Nephron progenitor cell (in vitro differentiated cells): ENCODE measurements at regions not wholly inside any gene's neighbourhood (a gene's known extent, or its start where the extent isn't known, plus 50 kb on each side); places are given as distances from the start of the nearest gene placed in this dataset.

Experiments
- DNase-seq: peaks from one replicate; pipeline ENCODE4 v3.0.0; 2021
- H3K27ac Mint-ChIP-seq: 2 replicates; pipeline ENCODE4 v1.8.0; 2021; ENCODE audit warnings: mild to moderate bottlenecking, moderate library complexity, mixed read lengths
- H3K27me3 Mint-ChIP-seq: 2 replicates; pipeline ENCODE4 v1.8.0; 2021; ENCODE audit warnings: mild to moderate bottlenecking, low read depth, mixed read lengths; ENCODE audit not compliant: poor library complexity
- H3K36me3 Mint-ChIP-seq: 2 replicates; pipeline ENCODE4 v1.8.0; 2021; ENCODE audit warnings: low read depth, mixed read lengths
- H3K4me1 Mint-ChIP-seq: 2 replicates; pipeline ENCODE4 v1.8.0; 2021; ENCODE audit warnings: mixed read lengths
- H3K4me3 Mint-ChIP-seq: 2 replicates; pipeline ENCODE4 v1.8.0; 2021; ENCODE audit warnings: mild to moderate bottlenecking, moderate library complexity, mixed read lengths
- H3K9me3 Mint-ChIP-seq: 2 replicates; pipeline ENCODE4 v1.8.0; 2021; ENCODE audit warnings: mild to moderate bottlenecking, moderate library complexity, mixed read lengths
- TF ChIP-seq, protein P1 (sequence below): fragments of 200-600 bp; sonication (generic); IDR thresholded peaks from 2 replicates; pipeline ENCODE4 v1.5.0; 2021; ENCODE audit warnings: antibody characterized with exemption

DNA sequence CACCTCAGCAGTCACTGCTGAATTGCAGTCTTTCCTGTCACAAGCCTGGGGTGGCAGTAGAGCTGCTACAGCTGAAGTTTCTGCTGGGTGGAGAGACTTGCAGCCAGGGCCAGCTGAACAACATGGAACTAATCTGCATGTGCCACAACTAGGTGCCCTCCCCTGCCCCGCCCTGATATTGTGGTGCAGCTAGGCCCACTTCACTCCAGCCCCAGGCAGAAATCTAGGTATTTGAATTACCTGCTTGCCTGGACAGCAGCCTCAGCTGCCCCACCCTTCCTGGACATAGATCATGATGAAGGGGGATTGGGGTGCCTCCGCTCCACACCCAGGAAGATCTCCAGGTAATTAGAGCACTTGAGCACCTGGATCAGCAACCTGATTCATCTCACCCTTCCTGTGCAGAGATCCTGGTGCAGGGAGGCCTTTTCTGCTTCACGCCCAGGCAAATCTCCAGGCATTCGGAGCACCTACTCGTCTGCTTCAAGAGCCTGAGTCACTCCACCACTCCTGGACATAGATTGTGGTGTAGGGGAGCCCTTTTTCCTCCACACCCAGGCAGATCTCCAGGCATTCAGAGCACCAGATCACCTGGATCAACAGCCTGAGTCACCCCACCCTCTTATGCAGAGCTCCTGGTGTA lies 477.0 kb downstream of the SOX5 start:
- H3K9me3 Mint-ChIP-seq, result peaks cover 22% of the 10 kb centered on the region
- TF ChIP-seq, protein P1, sequence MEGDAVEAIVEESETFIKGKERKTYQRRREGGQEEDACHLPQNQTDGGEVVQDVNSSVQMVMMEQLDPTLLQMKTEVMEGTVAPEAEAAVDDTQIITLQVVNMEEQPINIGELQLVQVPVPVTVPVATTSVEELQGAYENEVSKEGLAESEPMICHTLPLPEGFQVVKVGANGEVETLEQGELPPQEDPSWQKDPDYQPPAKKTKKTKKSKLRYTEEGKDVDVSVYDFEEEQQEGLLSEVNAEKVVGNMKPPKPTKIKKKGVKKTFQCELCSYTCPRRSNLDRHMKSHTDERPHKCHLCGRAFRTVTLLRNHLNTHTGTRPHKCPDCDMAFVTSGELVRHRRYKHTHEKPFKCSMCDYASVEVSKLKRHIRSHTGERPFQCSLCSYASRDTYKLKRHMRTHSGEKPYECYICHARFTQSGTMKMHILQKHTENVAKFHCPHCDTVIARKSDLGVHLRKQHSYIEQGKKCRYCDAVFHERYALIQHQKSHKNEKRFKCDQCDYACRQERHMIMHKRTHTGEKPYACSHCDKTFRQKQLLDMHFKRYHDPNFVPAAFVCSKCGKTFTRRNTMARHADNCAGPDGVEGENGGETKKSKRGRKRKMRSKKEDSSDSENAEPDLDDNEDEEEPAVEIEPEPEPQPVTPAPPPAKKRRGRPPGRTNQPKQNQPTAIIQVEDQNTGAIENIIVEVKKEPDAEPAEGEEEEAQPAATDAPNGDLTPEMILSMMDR, result no peak

DNA sequence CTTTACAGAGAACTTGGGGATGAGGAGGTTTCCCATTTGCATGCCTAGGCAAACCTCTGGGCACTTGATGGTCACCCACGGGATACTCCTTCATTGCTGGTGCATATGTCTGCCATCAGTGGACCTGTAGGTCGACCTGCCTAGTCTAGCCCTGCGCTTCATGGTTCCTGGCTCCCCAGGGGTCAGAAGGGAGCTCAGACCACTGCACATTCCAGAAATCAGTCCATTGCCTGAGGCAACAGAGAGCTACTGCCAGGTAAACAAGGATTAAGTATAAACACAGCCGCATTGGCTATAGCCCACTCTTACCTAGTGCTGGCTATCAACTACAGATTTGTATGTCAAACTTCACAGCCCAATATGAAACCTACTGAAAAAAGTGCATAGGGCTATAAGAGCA lies 476.4 kb downstream of the SOX5 start:
- Mint-ChIP-seq H3K27me3 (no peaks in the 10 kb centered on the region), H3K9me3 (peaks cover 22% of the 10 kb centered on the region), H3K27ac (no peak overlapping the region), H3K4me1 (no peaks in the 10 kb centered on the region), H3K36me3 (no peaks in the 10 kb centered on the region), H3K4me3 (no peak overlapping the region)
- TF ChIP-seq, protein P1, result no peak
- DNase-seq, result no peak

More for the DNA sequence above, 477.0 kb downstream of the SOX5 start:
- Mint-ChIP-seq H3K27me3 (no peaks in the 10 kb centered on the region), H3K27ac (no peak overlapping the region), H3K4me1 (no peaks in the 10 kb centered on the region), H3K36me3 (no peaks in the 10 kb centered on the region), H3K4me3 (no peak overlapping the region)
- DNase-seq, result no peak

DNA sequence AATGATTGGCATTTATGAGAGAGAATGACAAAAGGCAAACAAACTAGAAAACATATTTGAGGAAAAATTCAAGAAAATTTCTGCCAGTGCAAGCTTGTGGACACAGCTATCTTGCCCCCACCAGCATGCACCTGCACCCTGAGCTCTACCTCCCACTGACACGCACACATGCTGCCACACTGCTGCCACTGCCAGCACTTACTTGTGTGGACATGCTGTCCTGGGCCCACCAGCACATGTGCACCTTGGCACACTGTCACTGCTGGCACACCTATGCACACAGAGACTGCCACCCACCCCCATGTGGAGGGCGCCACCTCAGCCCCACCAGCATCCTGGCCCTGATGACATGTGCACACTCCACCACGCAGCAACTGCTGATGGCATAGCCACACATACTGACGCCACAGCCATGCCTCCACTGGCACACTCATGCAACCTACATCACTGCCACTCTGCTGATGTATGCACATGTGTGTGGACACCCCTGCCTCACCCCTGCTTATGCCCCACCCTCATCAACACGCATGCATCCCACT lies 475.0 kb downstream of the SOX5 start:
- DNase-seq, result no peak
- TF ChIP-seq, protein P1, result no peak
- no peak overlapping the region for H3K27ac Mint-ChIP-seq
- peaks cover 21% of the 10 kb centered on the region for H3K9me3 Mint-ChIP-seq
- no peak overlapping the region for H3K4me3 Mint-ChIP-seq
- no peaks in the 10 kb centered on the region for H3K4me1 Mint-ChIP-seq
- H3K36me3 Mint-ChIP-seq, result no peaks in the 10 kb centered on the region
- no peaks in the 10 kb centered on the region for H3K27me3 Mint-ChIP-seq
